GM18951 (cell line): ENCODE measurements at regions not wholly inside any gene's neighbourhood (a gene's known extent, or its start where the extent isn't known, plus 50 kb on each side); places are given as distances from the start of the nearest gene placed in this dataset.

Experiments
- POLR2A ChIP-seq: IDR thresholded peaks from 4 replicates; pipeline ENCODE4 v1.6.1; 2011; ENCODE audit warnings: mild to moderate bottlenecking; ENCODE audit not compliant: insufficient read length, insufficient read depth; ENCODE audit errors: extremely low read depth
- in situ Hi-C: fragments of 300-500 bp; cut with MboI; formaldehyde crosslinking; loops from one replicate; pipeline ENCODE4 v1.12.0; 2022; ENCODE audit warnings: low sequenced_read_pairs, mixed read lengths, inconsistent platforms; ENCODE audit not compliant: unreplicated experiment

- TF ChIP-seq POLR2A = no peak
- in situ Hi-C loops = no loop called here
These were observed 81.1 kb upstream of the NR3C1 start for GRCh38 chr5:143484601-143485000.

DNA sequence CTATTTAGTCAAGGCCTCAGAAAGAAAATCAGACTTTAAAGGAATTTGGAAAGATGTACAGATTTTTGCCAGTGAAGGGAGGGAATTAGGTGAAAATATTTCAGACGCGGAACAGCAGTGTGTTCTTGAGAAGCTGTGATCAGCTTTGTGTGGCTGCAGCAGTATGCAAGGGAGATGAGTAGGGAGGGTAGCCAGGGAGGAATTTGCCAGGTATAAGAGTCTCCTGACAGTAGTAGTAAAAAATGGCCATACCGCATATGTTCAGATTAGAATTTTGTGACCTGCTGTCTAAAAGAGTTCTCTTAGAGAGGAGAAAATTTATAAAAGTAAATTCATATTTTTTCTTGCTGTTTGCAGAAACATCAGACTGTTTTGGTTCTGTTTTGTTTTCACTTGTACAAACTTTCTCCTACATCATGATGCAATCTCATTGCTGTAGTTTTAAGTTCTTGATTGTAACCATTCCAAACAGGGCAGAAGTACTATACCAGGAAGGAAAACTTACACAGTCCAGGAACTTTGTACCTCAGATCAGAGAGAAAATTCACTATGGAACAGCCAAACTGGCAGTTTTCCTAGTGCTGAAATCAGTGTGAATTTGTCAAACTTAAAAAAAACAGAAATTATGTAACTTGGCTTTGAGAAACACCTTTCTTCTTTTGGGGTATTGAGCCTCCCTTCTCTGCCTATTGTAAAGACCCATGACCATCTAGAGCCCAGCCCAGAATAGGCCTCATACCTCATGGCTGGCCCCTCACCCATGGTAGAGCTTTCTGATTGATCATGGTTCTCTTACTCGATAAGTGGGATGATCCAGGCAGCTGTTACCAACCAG is 78.4 kb upstream of the NR3C1 start:
- in situ Hi-C loops = no loop called here
- TF ChIP-seq POLR2A = no peak

DNA sequence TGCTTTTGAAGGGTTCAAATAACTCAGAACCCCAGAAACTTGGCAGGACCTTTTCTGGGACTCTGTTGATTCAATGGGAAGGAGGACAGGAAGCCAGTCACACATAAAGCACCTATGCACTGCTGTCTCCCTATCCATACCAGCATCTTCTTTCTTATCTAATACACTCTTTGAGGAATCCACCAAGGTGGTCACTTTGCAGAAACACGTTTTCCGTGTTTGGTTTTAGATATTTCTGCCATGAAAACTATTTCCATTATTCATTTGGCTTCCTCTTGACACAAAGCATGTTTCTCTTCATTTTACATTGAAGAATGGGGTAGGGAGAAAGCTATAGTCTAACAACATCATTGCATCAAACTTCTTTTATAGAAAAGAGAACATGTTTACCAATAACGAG is 76.5 kb upstream of the NR3C1 start:
- in situ Hi-C loops = no loop called here
- TF ChIP-seq POLR2A = no peak

- TF ChIP-seq POLR2A = no peak
- in situ Hi-C loops = no loop called here
These were observed 75.9 kb upstream of the NR3C1 start for GRCh38 chr5:143479394-143479793.

- TF ChIP-seq POLR2A = no peak
- in situ Hi-C loops = no loop called here
These were observed 73.2 kb upstream of the NR3C1 start for GRCh38 chr5:143476601-143477211.

DNA sequence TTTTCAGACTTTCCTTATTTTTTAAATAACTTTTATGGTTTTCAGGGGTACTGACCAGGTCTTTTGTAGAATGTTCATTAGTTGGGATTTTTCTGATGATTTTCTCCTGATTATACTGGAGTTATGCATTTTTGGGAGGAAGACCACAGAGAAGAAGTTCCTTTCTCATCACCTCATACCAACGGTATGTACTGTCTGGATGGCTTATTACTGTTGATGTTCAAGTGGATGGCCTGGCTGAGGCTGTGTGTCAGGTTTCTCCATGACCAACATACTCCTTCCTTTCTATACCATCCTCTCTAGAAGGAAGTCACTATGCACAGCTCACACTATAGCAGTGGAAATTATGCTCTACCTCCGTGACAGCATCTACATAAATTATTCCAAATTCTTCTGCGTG is 71.1 kb upstream of the NR3C1 start:
- no peak for TF ChIP-seq POLR2A
- in situ Hi-C loops = no loop called here

GRCh38 chr5:143473481-143473880 is 70.0 kb upstream of the NR3C1 start:
- in situ Hi-C loops = no loop called here
- TF ChIP-seq POLR2A = no peak

DNA sequence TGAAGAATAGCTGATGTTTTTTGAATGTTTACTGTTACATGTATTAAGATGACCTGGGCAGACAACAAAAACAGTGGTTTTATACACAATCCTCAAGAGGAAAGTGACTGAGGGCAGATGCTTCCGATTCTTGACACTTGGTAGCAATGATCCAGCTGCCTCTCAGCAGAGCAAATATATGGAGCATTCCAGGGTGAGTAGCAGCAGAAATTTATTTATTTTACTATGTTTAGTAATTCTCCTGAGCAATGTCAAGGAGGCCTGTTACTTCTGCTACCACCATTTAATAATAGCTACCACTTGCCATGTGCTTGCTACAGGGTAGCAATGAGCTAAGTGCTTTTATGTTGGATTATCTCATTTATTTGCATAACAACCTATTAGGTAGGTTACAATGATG is 69.1 kb upstream of the NR3C1 start:
- TF ChIP-seq POLR2A = no peak
- in situ Hi-C loops = no loop called here

- no peak for TF ChIP-seq POLR2A
- in situ Hi-C loops = no loop called here
These were observed 68.4 kb upstream of the NR3C1 start for GRCh38 chr5:143471666-143472464.

GRCh38 chr5:143471041-143471509 is 67.6 kb upstream of the NR3C1 start:
- TF ChIP-seq POLR2A = no peak
- in situ Hi-C loops = no loop called here

DNA sequence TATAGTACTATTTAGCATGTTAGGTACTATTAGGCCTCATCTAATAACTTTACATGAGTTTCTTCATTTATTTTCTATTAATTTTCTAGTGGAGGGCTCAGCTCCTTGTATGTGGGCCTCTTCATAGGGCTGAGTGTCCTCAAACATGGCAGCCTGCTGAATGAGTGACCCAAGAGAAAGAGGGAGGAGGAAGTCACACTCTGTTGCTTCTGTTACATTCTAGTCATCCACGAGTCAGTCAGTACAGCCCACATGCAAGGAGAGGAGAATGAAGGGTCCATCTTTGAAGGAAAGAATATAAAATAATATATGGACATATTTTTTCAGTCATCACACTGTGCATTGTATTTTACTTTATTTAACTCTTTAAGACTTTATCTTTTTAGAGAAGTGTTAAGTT is 66.6 kb upstream of the NR3C1 start:
- TF ChIP-seq POLR2A = no peak
- in situ Hi-C loops = no loop called here

- TF ChIP-seq POLR2A = no peak
These were observed 65.6 kb upstream of the NR3C1 start for GRCh38 chr5:143469125-143469524.

GRCh38 chr5:143466632-143467031 is 63.1 kb upstream of the NR3C1 start:
- TF ChIP-seq POLR2A = no peak
- in situ Hi-C loops = no loop called here

More at GRCh38 chr5:143469125-143469524, 65.6 kb upstream of the NR3C1 start:
- in situ Hi-C loops = no loop called here

GRCh38 chr5:143464723-143465490 is 61.4 kb upstream of the NR3C1 start:
- in situ Hi-C loops = no loop called here

More at GRCh38 chr5:143464723-143465490, 61.4 kb upstream of the NR3C1 start:
- no peak for TF ChIP-seq POLR2A
